ENCODE measurements at regions not wholly inside any gene's neighbourhood (a gene's known extent, or its start where the extent isn't known, plus 50 kb on each side); places are given as distances from the start of the nearest gene placed in this dataset.
A peak's percentile ranks its signal among the peaks of the same experiment; 100 is the strongest.

DNA sequence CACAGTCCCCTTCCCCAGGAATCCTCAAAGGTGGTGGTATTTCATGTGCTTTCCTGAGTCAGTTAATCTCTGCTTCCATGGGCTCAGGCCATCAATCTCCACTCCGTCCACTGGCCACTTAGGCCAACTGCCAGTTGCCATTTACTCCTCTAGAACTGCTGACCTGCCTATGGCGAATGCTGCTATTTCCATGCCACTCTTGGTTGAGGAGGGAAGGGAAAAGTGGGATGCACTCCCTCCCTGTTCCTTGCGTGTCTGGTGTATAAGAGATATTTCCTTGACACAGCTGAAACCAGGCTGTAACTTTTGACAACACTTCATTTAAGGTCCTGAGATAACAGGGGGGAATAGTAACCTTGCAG is 261.5 kb downstream of the MREG start:
- Histone ChIP-seq H4K8ac (ENCODE audit: low read depth, low read length) (no peak overlapping the region), H3K4me3 (ENCODE audit: low read length) (no peak overlapping the region), H3K36me3 (ENCODE audit: control insufficient read depth, insufficient read depth, low read length) (no peaks in the 10 kb centered on the region), H3K56ac (ENCODE audit: low read length) (no peak overlapping the region), H3K79me2 (ENCODE audit: control insufficient read depth, insufficient read depth, low read length) (no peaks in the 10 kb centered on the region), H3K9ac (ENCODE audit: low read length) (no peak overlapping the region), H3K79me1 (ENCODE audit: low read length) (no peaks in the 10 kb centered on the region), H2BK15ac (replicated peaks; ENCODE audit: low read depth) (no peak overlapping the region), H3K4me2 (ENCODE audit: low read length) (no peak overlapping the region), H3K4me1 (ENCODE audit: control insufficient read depth, low read depth, low read length) (no peaks in the 10 kb centered on the region), H2BK5ac (ENCODE audit: low read length) (no peak overlapping the region), H2AK5ac (ENCODE audit: low read length) (no peak overlapping the region), H3K27ac (ENCODE audit: low read depth, low read length) (no peak overlapping the region), H3K4ac (ENCODE audit: low read depth, low read length) (no peak overlapping the region), H3K23ac (ENCODE audit: low read length) (no peak overlapping the region), H4K5ac (ENCODE audit: low read length) (no peak overlapping the region), H2BK120ac (ENCODE audit: low read depth, low read length) (no peak overlapping the region), H3K18ac (ENCODE audit: low read length) (no peak overlapping the region), H3K27me3 (ENCODE audit: insufficient read depth, low read length, poor library complexity) (no peaks in the 10 kb centered on the region)
- no peak for DNase-seq
- WGBS (ENCODE audit: extremely low coverage, insufficient coverage, low lambda C conversion rate): no CpG with 5 or more reads among the region's 3 CpGs

DNA sequence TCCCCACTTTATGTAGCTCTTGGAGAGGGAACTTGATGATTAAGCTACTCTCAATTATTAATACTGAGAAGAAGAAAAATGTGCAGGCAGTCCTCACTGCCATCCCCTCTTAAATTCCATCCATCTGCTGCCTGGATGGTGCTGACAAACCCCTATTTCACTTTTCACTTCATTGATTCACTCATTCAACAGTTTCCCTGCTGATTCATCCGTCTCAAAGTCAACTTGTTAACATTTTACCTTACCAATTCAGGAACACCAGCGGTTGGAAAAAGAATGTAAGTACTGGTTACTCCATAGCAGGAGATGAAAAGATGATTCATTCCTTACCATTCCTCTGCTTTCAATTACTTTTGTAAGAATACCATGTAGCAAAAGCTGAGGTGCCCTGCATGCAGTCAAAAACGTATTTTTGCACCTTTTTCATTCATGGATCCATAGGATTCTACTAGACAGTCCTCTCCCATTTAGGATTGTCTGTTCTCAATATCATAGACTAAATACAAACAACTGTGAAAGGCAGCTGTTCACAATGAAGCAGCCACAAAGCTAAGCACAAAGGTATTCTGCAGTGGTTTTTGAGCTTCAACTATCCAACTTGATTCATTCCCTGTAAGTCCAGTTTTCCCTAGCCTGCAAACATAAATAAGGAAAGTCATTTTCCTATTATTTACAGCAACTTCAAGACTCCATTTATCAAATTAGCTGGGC is 262.0 kb downstream of the MREG start:
- Histone ChIP-seq H4K5ac (ENCODE audit: low read length) (no peak overlapping the region), H4K8ac (ENCODE audit: low read depth, low read length) (no peak overlapping the region), H3K79me1 (ENCODE audit: low read length) (no peaks in the 10 kb centered on the region), H3K18ac (ENCODE audit: low read length) (no peak overlapping the region), H3K27ac (ENCODE audit: low read depth, low read length) (no peak overlapping the region), H2BK5ac (ENCODE audit: low read length) (no peak overlapping the region), H2BK120ac (ENCODE audit: low read depth, low read length) (no peak overlapping the region), H2AK5ac (ENCODE audit: low read length) (no peak overlapping the region), H3K56ac (ENCODE audit: low read length) (no peak overlapping the region), H3K4me1 (ENCODE audit: control insufficient read depth, low read depth, low read length) (no peaks in the 10 kb centered on the region), H3K36me3 (ENCODE audit: control insufficient read depth, insufficient read depth, low read length) (no peaks in the 10 kb centered on the region), H3K79me2 (ENCODE audit: control insufficient read depth, insufficient read depth, low read length) (no peaks in the 10 kb centered on the region), H3K4me2 (ENCODE audit: low read length) (no peak overlapping the region), H3K4ac (ENCODE audit: low read depth, low read length) (no peak overlapping the region), H3K27me3 (ENCODE audit: insufficient read depth, low read length, poor library complexity) (no peaks in the 10 kb centered on the region), H2BK15ac (replicated peaks; ENCODE audit: low read depth) (no peak overlapping the region), H3K4me3 (ENCODE audit: low read length) (no peak overlapping the region), H3K9ac (ENCODE audit: low read length) (no peak overlapping the region), H3K23ac (ENCODE audit: low read length) (no peak overlapping the region)
- no peak for DNase-seq
- no CpG with 5 or more reads among the region's 3 CpGs for WGBS (ENCODE audit: extremely low coverage, insufficient coverage, low lambda C conversion rate)

DNA sequence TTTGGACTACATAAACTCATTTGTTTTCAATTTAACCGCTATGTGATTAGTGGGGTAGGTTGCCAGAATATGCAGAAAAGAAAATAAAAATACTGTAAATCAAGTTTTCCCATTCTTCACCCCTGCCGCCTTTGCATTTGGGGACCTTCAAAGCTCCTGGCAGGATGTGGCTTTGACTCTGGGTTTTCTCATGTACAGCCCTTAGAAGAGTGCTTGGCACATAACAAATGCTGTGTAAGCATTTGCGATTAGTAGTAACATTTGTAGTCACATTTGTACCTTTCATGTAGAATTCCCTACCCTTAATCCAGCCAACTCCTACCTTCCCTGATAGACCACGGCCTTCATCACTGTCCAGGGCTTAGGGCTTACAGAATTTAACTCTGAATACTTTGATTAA is 262.6 kb downstream of the MREG start:
- Histone ChIP-seq H3K27me3 (ENCODE audit: insufficient read depth, low read length, poor library complexity) (no peaks in the 10 kb centered on the region), H3K79me1 (ENCODE audit: low read length) (no peaks in the 10 kb centered on the region), H3K4ac (ENCODE audit: low read depth, low read length) (no peak overlapping the region), H3K18ac (ENCODE audit: low read length) (no peak overlapping the region), H2BK120ac (ENCODE audit: low read depth, low read length) (no peak overlapping the region), H3K9ac (ENCODE audit: low read length) (no peak overlapping the region), H3K36me3 (ENCODE audit: control insufficient read depth, insufficient read depth, low read length) (no peaks in the 10 kb centered on the region), H2AK5ac (ENCODE audit: low read length) (no peak overlapping the region), H3K56ac (ENCODE audit: low read length) (no peak overlapping the region), H4K5ac (ENCODE audit: low read length) (no peak overlapping the region), H3K4me1 (ENCODE audit: control insufficient read depth, low read depth, low read length) (no peaks in the 10 kb centered on the region), H3K4me3 (ENCODE audit: low read length) (no peak overlapping the region), H4K8ac (ENCODE audit: low read depth, low read length) (no peak overlapping the region), H2BK5ac (ENCODE audit: low read length) (no peak overlapping the region), H3K79me2 (ENCODE audit: control insufficient read depth, insufficient read depth, low read length) (no peaks in the 10 kb centered on the region), H3K4me2 (ENCODE audit: low read length) (no peak overlapping the region), H3K23ac (ENCODE audit: low read length) (no peak overlapping the region), H2BK15ac (replicated peaks; ENCODE audit: low read depth) (no peak overlapping the region), H3K27ac (ENCODE audit: low read depth, low read length) (no peak overlapping the region)
- no peak for DNase-seq
- WGBS (ENCODE audit: extremely low coverage, insufficient coverage, low lambda C conversion rate): no CpG with 5 or more reads among the region's 4 CpGs

DNA sequence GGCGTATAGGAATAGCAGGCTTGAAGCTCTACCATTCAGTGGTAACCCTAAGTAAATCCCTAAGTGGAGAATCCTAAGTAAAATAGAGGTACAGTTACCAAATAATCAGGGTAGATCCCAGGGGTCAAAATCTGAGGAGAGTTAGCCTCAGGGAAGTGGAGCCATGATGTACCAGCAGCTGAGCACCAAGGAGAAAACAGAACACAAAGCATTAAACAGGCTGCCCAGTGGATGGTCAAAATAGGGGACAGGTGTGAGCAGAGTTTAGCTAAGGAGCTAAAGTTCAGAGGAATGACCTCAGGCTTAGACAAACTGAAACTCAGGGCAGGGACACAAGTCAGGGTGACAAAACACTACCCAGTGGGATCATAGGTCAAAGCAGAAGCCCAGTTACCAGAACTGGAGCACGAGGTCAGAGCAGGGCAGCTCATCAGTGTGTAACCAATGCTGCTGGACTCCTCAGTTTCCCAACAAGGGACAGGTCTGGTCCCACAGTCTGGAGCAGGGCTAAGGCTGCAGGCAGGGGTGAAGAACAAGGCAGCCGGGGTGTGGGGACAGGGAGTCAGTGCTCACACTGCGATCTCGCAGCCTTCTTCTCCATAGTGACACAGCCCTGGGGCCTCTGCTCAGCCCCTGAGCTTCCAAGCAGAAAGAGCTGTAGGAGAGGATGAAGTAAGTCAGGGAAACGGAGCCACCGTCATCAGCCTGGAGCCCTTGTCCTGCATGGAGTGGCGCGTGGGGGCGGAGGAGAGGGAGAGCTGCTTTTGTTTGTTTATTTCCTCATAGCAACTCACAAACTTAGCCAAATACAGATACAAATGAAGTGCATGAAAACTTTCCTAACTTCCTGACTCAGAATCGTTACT is 264.0 kb downstream of the MREG start:
- H3K4me1 ChIP-seq (ENCODE audit: control insufficient read depth, low read depth, low read length): no peaks in the 10 kb centered on the region
- no peak overlapping the region for H3K4me2 ChIP-seq (ENCODE audit: low read length)

DNA sequence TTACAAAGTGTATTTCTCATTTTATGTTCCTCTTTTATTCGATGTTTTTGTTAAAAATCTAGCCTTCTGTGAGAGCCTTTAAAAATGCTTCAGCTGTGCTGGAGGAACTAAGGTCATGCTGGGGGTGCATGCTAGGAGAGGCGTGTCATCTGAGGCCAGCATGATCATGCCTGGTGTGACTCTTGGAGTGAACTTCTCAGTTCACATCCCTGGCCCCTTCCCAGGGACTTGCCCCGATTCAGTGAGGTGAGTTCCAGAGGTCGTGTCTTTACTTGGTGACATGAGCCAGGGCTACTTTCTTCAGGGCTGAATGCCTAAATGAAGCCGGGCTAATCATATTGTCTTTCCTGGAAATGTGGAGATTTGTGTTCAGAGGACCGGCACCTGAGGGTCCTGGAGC is 264.9 kb downstream of the MREG start:
- Histone ChIP-seq H2BK120ac (ENCODE audit: low read depth, low read length) (no peak overlapping the region), H3K18ac (ENCODE audit: low read length) (no peak overlapping the region), H3K79me2 (ENCODE audit: control insufficient read depth, insufficient read depth, low read length) (no peaks in the 10 kb centered on the region), H3K23ac (ENCODE audit: low read length) (no peak overlapping the region), H3K56ac (ENCODE audit: low read length) (no peak overlapping the region), H2BK5ac (ENCODE audit: low read length) (no peak overlapping the region), H3K4me3 (ENCODE audit: low read length) (no peak overlapping the region), H3K36me3 (ENCODE audit: control insufficient read depth, insufficient read depth, low read length) (no peaks in the 10 kb centered on the region), H3K9ac (ENCODE audit: low read length) (no peak overlapping the region), H4K8ac (ENCODE audit: low read depth, low read length) (no peak overlapping the region), H4K5ac (ENCODE audit: low read length) (no peak overlapping the region), H3K27me3 (ENCODE audit: insufficient read depth, low read length, poor library complexity) (no peaks in the 10 kb centered on the region), H2AK5ac (ENCODE audit: low read length) (no peak overlapping the region), H3K4me1 (ENCODE audit: control insufficient read depth, low read depth, low read length) (no peaks in the 10 kb centered on the region), H3K4me2 (ENCODE audit: low read length) (no peak overlapping the region), H3K79me1 (ENCODE audit: low read length) (no peaks in the 10 kb centered on the region), H3K27ac (ENCODE audit: low read depth, low read length) (no peak overlapping the region), H3K4ac (ENCODE audit: low read depth, low read length) (no peak overlapping the region), H2BK15ac (replicated peaks; ENCODE audit: low read depth) (no peak overlapping the region)
- DNase-seq: no peak
- no CpG with 5 or more reads among the region's 6 CpGs for WGBS (ENCODE audit: extremely low coverage, insufficient coverage, low lambda C conversion rate)

More for the DNA sequence above, 264.0 kb downstream of the MREG start:
- no CpG with 5 or more reads among the region's 11 CpGs for WGBS (ENCODE audit: extremely low coverage, insufficient coverage, low lambda C conversion rate)
- Histone ChIP-seq H2BK120ac (ENCODE audit: low read depth, low read length) (no peak overlapping the region), H2AK5ac (ENCODE audit: low read length) (no peak overlapping the region), H3K18ac (ENCODE audit: low read length) (no peak overlapping the region), H3K79me1 (ENCODE audit: low read length) (no peaks in the 10 kb centered on the region), H3K27me3 (ENCODE audit: insufficient read depth, low read length, poor library complexity) (no peaks in the 10 kb centered on the region), H2BK5ac (ENCODE audit: low read length) (no peak overlapping the region), H3K4ac (ENCODE audit: low read depth, low read length) (no peak overlapping the region), H4K8ac (ENCODE audit: low read depth, low read length) (no peak overlapping the region), H3K4me3 (ENCODE audit: low read length) (no peak overlapping the region), H3K36me3 (ENCODE audit: control insufficient read depth, insufficient read depth, low read length) (no peaks in the 10 kb centered on the region), H3K23ac (ENCODE audit: low read length) (no peak overlapping the region), H3K56ac (ENCODE audit: low read length) (peak overlapping the region; percentile 47), H3K9ac (ENCODE audit: low read length) (no peak overlapping the region), H4K5ac (ENCODE audit: low read length) (no peak overlapping the region), H3K27ac (ENCODE audit: low read depth, low read length) (no peak overlapping the region), H3K79me2 (ENCODE audit: control insufficient read depth, insufficient read depth, low read length) (no peaks in the 10 kb centered on the region), H2BK15ac (replicated peaks; ENCODE audit: low read depth) (no peak overlapping the region)
- DNase-seq: no peak
